Sigmoid colon (tissue), 4 donors: ENCODE measurements at regions not wholly inside any gene's neighbourhood (a gene's known extent, or its start where the extent isn't known, plus 50 kb on each side); places are given as distances from the start of the nearest gene placed in this dataset.

Experiments used
- EP300 ChIP-seq, 4 donors: sonication (generic); formaldehyde crosslinking; IDR thresholded peaks; one replicate each; pipeline ENCODE4 v1.6.1; 2017; ENCODE audit warnings: antibody characterized with exemption in 4 of 4
- POLR2A ChIP-seq, 2 donors: fragments of 450-650 bp; IDR thresholded peaks; one replicate each; pipeline ENCODE4 v1.6.1; 2016; ENCODE audit warnings: antibody characterized with exemption in 2 of 2, mild to moderate bottlenecking in 2 of 2, moderate library complexity in 2 of 2
- POLR2AphosphoS5 ChIP-seq, 4 donors: sonication (generic); formaldehyde crosslinking; IDR thresholded peaks; one replicate each; pipeline ENCODE4 v1.6.1; 2017; ENCODE audit warnings: antibody characterized with exemption in 4 of 4
- TF ChIP-seq, protein P1 (sequence below), 4 experiments: fragments of 450-650 bp in 3 of 4; fragments of 200-600 bp in 1 of 4; IDR thresholded peaks; one replicate each; pipeline ENCODE4 v1.5.1; 2016 to 2019; ENCODE audit warnings: antibody characterized with exemption in 4 of 4, mild to moderate bottlenecking in 3 of 4, moderate library complexity in 2 of 4

DNA sequence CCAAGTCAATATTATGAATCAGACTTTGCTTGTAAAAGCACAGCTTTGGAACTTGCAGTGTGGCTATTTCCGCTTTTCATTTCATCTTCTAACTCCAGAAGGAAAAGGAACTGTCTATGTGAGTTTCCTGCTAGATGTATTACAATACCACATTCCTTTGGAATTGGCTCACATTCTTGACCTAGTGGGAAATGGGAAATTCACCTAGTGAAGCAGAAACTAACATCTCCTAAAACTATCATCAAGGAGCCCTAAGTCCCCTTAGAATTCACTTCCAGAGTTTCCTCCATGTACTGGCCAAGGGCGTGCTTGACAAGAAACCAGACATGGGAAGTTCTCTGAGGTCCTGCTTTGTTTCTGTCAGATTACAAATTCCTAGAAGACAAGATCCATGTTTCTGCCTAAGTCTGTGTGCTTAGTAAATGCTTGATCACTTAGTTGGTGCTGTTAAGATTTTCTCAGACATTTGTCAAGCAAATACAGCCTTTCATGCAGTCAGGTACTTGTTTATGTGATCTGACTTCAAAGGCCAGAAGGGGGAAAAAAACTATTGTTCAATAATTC, 275.7 kb upstream of the FN1 start:
- TF ChIP-seq, protein P1, sequence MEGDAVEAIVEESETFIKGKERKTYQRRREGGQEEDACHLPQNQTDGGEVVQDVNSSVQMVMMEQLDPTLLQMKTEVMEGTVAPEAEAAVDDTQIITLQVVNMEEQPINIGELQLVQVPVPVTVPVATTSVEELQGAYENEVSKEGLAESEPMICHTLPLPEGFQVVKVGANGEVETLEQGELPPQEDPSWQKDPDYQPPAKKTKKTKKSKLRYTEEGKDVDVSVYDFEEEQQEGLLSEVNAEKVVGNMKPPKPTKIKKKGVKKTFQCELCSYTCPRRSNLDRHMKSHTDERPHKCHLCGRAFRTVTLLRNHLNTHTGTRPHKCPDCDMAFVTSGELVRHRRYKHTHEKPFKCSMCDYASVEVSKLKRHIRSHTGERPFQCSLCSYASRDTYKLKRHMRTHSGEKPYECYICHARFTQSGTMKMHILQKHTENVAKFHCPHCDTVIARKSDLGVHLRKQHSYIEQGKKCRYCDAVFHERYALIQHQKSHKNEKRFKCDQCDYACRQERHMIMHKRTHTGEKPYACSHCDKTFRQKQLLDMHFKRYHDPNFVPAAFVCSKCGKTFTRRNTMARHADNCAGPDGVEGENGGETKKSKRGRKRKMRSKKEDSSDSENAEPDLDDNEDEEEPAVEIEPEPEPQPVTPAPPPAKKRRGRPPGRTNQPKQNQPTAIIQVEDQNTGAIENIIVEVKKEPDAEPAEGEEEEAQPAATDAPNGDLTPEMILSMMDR (IDR thresholded peaks at IDR 0.05) = no peak
- TF ChIP-seq EP300 (IDR thresholded peaks at IDR 0.05) (no peak), POLR2AphosphoS5 (IDR thresholded peaks at IDR 0.05) (peak in 3 of 4 donors; percentile 16 to 50 (median 35)), POLR2A (IDR thresholded peaks at IDR 0.05) (no peak)
